ENCODE measurements at regions not wholly inside any gene's neighbourhood (a gene's known extent, or its start where the extent isn't known, plus 50 kb on each side); places are given as distances from the start of the nearest gene placed in this dataset.

- DNase-seq: no peak
- in situ Hi-C loops (cut with HindIII; ENCODE audit: low pct_ligation_motif_present, low pct_unique_long_range_greater_than_20kb, low sequenced_read_pairs): no loop called here
Measured at GRCh38 chr15:29613951-29614382, 208.3 kb downstream of the TJP1 start.

- in situ Hi-C loops (cut with HindIII; ENCODE audit: low pct_ligation_motif_present, low pct_unique_long_range_greater_than_20kb, low sequenced_read_pairs): no loop called here
- DNase-seq: peak; percentile 48
Measured at GRCh38 chr15:29612701-29613100, 209.6 kb downstream of the TJP1 start.

GRCh38 chr15:29612096-29612495 is 210.2 kb downstream of the TJP1 start:
- in situ Hi-C loops (cut with HindIII; ENCODE audit: low pct_ligation_motif_present, low pct_unique_long_range_greater_than_20kb, low sequenced_read_pairs): no loop called here
- peak; percentile 82 for DNase-seq

GRCh38 chr15:29611057-29611456 is 211.2 kb downstream of the TJP1 start:
- in situ Hi-C loops (cut with HindIII; ENCODE audit: low pct_ligation_motif_present, low pct_unique_long_range_greater_than_20kb, low sequenced_read_pairs): no loop called here
- DNase-seq: no peak

GRCh38 chr15:29601811-29602210 is 220.5 kb downstream of the TJP1 start:
- in situ Hi-C loops (cut with HindIII; ENCODE audit: low pct_ligation_motif_present, low pct_unique_long_range_greater_than_20kb, low sequenced_read_pairs): no loop called here
- DNase-seq: no peak

- in situ Hi-C loops (cut with HindIII; ENCODE audit: low pct_ligation_motif_present, low pct_unique_long_range_greater_than_20kb, low sequenced_read_pairs): no loop called here
- no peak for DNase-seq
Measured at GRCh38 chr15:29600262-29600661, 222.0 kb downstream of the TJP1 start.

GRCh38 chr15:29596266-29596665 is 226.0 kb downstream of the TJP1 start:
- DNase-seq: no peak
- in situ Hi-C loops (cut with HindIII; ENCODE audit: low pct_ligation_motif_present, low pct_unique_long_range_greater_than_20kb, low sequenced_read_pairs): no loop called here

GRCh38 chr15:29593629-29594028 is 228.6 kb downstream of the TJP1 start:
- no peak for DNase-seq
- in situ Hi-C loops (cut with HindIII; ENCODE audit: low pct_ligation_motif_present, low pct_unique_long_range_greater_than_20kb, low sequenced_read_pairs): no loop called here

GRCh38 chr15:29593111-29593510 is 229.2 kb downstream of the TJP1 start:
- in situ Hi-C loops (cut with HindIII; ENCODE audit: low pct_ligation_motif_present, low pct_unique_long_range_greater_than_20kb, low sequenced_read_pairs): no loop called here
- DNase-seq: no peak

GRCh38 chr15:29590701-29591100 is 231.6 kb downstream of the TJP1 start:
- in situ Hi-C loops (cut with HindIII; ENCODE audit: low pct_ligation_motif_present, low pct_unique_long_range_greater_than_20kb, low sequenced_read_pairs): no loop called here
- DNase-seq: no peak

GRCh38 chr15:29589975-29590374 is 232.3 kb downstream of the TJP1 start:
- DNase-seq: no peak
- in situ Hi-C loops (cut with HindIII; ENCODE audit: low pct_ligation_motif_present, low pct_unique_long_range_greater_than_20kb, low sequenced_read_pairs): no loop called here

- in situ Hi-C loops (cut with HindIII; ENCODE audit: low pct_ligation_motif_present, low pct_unique_long_range_greater_than_20kb, low sequenced_read_pairs): no loop called here
- no peak for DNase-seq
Measured at GRCh38 chr15:29589416-29589815, 232.9 kb downstream of the TJP1 start.

- in situ Hi-C loops (cut with HindIII; ENCODE audit: low pct_ligation_motif_present, low pct_unique_long_range_greater_than_20kb, low sequenced_read_pairs): no loop called here
- no peak for DNase-seq
Measured at GRCh38 chr15:29573197-29573838, 248.9 kb downstream of the TJP1 start.

- in situ Hi-C loops (cut with HindIII; ENCODE audit: low pct_ligation_motif_present, low pct_unique_long_range_greater_than_20kb, low sequenced_read_pairs): no loop called here
- DNase-seq: peak; percentile 25
Measured at GRCh38 chr15:29571792-29572431, 250.4 kb downstream of the TJP1 start.

- in situ Hi-C loops (cut with HindIII; ENCODE audit: low pct_ligation_motif_present, low pct_unique_long_range_greater_than_20kb, low sequenced_read_pairs): no loop called here
- peak; percentile 45 for DNase-seq
Measured at GRCh38 chr15:29570948-29571791, 251.1 kb downstream of the TJP1 start.

GRCh38 chr15:29570121-29570947 is 251.9 kb downstream of the TJP1 start:
- peak; percentile 29 for DNase-seq
- in situ Hi-C loops (cut with HindIII; ENCODE audit: low pct_ligation_motif_present, low pct_unique_long_range_greater_than_20kb, low sequenced_read_pairs): no loop called here

GRCh38 chr15:29569533-29570092 is 252.7 kb downstream of the TJP1 start:
- in situ Hi-C loops (cut with HindIII; ENCODE audit: low pct_ligation_motif_present, low pct_unique_long_range_greater_than_20kb, low sequenced_read_pairs): no loop called here
- DNase-seq: peak; percentile 32

- in situ Hi-C loops (cut with HindIII; ENCODE audit: low pct_ligation_motif_present, low pct_unique_long_range_greater_than_20kb, low sequenced_read_pairs): no loop called here
- DNase-seq: peak; percentile 87
Measured at GRCh38 chr15:29568840-29569532, 253.3 kb downstream of the TJP1 start.

Data from ACHN (cell line).